ENCODE measurements at regions not wholly inside any gene's neighbourhood (a gene's known extent, or its start where the extent isn't known, plus 50 kb on each side); places are given as distances from the start of the nearest gene placed in this dataset.

GRCh38 chr12:116392061-116392460 lies 114.6 kb upstream of the MED13L start:
- Histone ChIP-seq H3K9me3 (ENCODE audit: low read length) (no peaks in the 10 kb centered on the region), H3K4me1 (ENCODE audit: insufficient read depth, low read length) (no peaks in the 10 kb centered on the region), H3K27me3 (ENCODE audit: insufficient read depth, low read length) (no peaks in the 10 kb centered on the region), H2AFZ (ENCODE audit: low read depth, low read length) (no peak overlapping the region), H3K4me3 (ENCODE audit: low read length) (no peak overlapping the region), H3K36me3 (ENCODE audit: insufficient read depth, low read length) (no peaks in the 10 kb centered on the region)

GRCh38 chr12:116393255-116393654 lies 115.8 kb upstream of the MED13L start:
- no peak overlapping the region for H3K4me3 ChIP-seq (ENCODE audit: low read length)
- H3K36me3 ChIP-seq (ENCODE audit: insufficient read depth, low read length), result no peaks in the 10 kb centered on the region
- no peak overlapping the region for H2AFZ ChIP-seq (ENCODE audit: low read depth, low read length)
- H3K4me1 ChIP-seq (ENCODE audit: insufficient read depth, low read length), result no peaks in the 10 kb centered on the region
- no peaks in the 10 kb centered on the region for H3K9me3 ChIP-seq (ENCODE audit: low read length)
- no peaks in the 10 kb centered on the region for H3K27me3 ChIP-seq (ENCODE audit: insufficient read depth, low read length)

DNA sequence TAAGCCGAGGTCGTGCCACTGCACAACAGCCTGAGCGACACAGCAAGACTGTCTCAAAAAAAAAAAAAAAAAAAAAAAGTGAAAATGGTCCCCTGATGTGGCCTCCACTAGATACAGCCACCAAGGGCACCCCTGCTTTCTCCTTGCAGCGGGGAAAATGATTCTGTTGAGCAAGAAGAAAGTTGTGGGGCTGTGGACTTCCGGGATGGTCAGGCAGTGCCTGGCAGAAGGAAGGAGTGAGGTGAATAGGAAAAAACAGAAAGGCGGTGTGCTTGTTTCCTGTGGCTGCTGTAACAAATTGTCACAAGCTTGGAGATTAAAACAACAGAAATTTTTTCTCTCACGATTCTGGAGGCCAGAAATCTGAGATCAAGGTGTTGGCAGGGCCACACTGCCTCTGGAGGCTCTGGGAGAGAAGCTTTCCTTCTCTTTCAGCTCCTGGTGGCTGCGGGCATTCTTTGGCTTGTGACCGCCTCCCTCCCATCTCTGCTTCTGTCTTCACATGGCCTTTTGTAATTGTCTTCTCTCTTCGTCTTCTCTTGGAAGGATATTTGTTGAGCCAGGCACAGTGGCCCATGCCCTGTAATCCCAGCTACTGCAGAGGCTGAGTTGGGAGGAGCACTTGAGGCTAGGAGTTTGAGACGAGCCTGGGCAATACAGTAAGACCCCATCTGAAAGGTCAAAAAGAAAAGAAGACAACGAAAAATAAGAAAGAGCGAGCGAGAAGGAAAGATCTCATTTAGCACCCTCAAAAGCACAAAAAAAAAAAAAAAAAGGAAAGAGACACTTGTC lies 116.6 kb upstream of the MED13L start:
- no peaks in the 10 kb centered on the region for H3K36me3 ChIP-seq (ENCODE audit: insufficient read depth, low read length)
- no peak overlapping the region for H3K4me3 ChIP-seq (ENCODE audit: low read length)
- H3K9me3 ChIP-seq (ENCODE audit: low read length), result no peaks in the 10 kb centered on the region
- no peaks in the 10 kb centered on the region for H3K4me1 ChIP-seq (ENCODE audit: insufficient read depth, low read length)
- no peaks in the 10 kb centered on the region for H3K27me3 ChIP-seq (ENCODE audit: insufficient read depth, low read length)
- H2AFZ ChIP-seq (ENCODE audit: low read depth, low read length), result no peak overlapping the region

DNA sequence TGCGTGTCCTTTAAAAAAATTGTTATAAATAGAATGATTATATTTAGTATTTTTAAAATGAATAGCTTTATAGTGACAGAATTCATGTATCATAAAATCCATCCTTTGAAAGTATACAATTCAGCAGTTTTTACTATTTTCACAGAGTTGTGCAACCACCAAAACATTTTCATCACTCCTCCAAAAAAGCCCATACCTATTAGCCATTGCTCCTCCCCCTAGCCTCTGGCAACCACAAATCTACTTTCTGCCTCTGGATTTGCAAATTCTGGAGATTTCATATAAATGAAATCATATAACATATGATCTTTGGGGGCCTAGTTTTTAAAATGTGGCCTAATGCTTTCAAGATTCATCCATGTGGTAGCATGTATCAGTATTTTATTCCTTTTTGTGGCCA lies 117.9 kb upstream of the MED13L start:
- H3K9me3 ChIP-seq (ENCODE audit: low read length), result no peaks in the 10 kb centered on the region
- H3K4me1 ChIP-seq (ENCODE audit: insufficient read depth, low read length), result no peaks in the 10 kb centered on the region
- no peak overlapping the region for H3K4me3 ChIP-seq (ENCODE audit: low read length)

GRCh38 chr12:116397148-116397547 lies 119.7 kb upstream of the MED13L start:
- Histone ChIP-seq H3K4me3 (ENCODE audit: low read length) (no peak overlapping the region), H2AFZ (ENCODE audit: low read depth, low read length) (no peak overlapping the region), H3K36me3 (ENCODE audit: insufficient read depth, low read length) (no peaks in the 10 kb centered on the region), H3K4me1 (ENCODE audit: insufficient read depth, low read length) (no peaks in the 10 kb centered on the region), H3K9me3 (ENCODE audit: low read length) (no peaks in the 10 kb centered on the region), H3K27me3 (ENCODE audit: insufficient read depth, low read length) (no peaks in the 10 kb centered on the region)

More for the DNA sequence above, 117.9 kb upstream of the MED13L start:
- no peak overlapping the region for H2AFZ ChIP-seq (ENCODE audit: low read depth, low read length)
- H3K27me3 ChIP-seq (ENCODE audit: insufficient read depth, low read length), result no peaks in the 10 kb centered on the region
- H3K36me3 ChIP-seq (ENCODE audit: insufficient read depth, low read length), result no peaks in the 10 kb centered on the region

DNA sequence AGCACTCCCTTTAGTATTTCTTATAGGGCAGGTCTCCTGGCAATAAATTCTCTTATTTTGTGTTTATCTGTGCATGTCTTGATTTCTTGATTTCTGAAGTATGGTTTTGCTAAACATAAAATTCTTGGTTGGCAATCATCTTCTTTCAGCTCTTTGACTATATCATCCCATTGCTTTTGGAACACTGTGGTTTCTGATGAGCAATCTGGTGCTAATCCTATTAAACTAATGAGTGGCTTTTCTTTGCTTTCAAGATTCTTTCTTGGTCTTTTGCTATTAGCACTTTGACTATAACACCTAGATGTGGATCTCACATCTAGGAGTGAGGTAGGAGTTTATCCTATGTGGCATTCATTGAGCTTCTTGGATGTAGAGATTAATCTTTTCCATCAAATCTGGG lies 120.7 kb upstream of the MED13L start:
- H3K4me3 ChIP-seq (ENCODE audit: low read length), result no peak overlapping the region
- H3K27me3 ChIP-seq (ENCODE audit: insufficient read depth, low read length), result no peaks in the 10 kb centered on the region
- no peaks in the 10 kb centered on the region for H3K9me3 ChIP-seq (ENCODE audit: low read length)

DNA sequence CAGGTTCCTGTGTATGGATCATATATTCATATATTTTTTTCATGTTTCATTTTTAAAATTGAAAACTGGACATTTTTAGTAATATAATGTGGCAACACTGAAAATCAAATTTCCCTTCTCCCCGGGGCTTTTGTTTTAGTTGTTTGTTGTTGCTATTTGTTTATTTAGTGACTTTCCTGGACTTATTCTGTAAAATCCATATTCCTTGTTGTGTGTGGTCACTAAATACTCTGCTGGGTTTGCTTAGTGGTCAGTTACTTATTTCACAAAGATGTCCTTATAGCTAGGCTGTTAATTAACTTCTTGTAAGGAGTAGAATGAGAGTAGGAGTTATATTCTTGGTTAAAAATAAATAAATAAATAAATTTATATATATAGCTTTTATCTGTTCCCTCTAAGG lies 121.6 kb upstream of the MED13L start:
- H3K9me3 ChIP-seq (ENCODE audit: low read length), result no peaks in the 10 kb centered on the region
- H3K36me3 ChIP-seq (ENCODE audit: insufficient read depth, low read length), result no peaks in the 10 kb centered on the region

More for the DNA sequence above, 120.7 kb upstream of the MED13L start:
- no peaks in the 10 kb centered on the region for H3K4me1 ChIP-seq (ENCODE audit: insufficient read depth, low read length)
- H2AFZ ChIP-seq (ENCODE audit: low read depth, low read length), result no peak overlapping the region
- H3K36me3 ChIP-seq (ENCODE audit: insufficient read depth, low read length), result no peaks in the 10 kb centered on the region

GRCh38 chr12:116400636-116401372 lies 123.3 kb upstream of the MED13L start:
- Histone ChIP-seq H3K36me3 (ENCODE audit: insufficient read depth, low read length) (no peaks in the 10 kb centered on the region), H3K4me3 (ENCODE audit: low read length) (no peak overlapping the region), H2AFZ (ENCODE audit: low read depth, low read length) (no peak overlapping the region), H3K27me3 (ENCODE audit: insufficient read depth, low read length) (no peaks in the 10 kb centered on the region), H3K9me3 (ENCODE audit: low read length) (no peaks in the 10 kb centered on the region), H3K4me1 (ENCODE audit: insufficient read depth, low read length) (no peaks in the 10 kb centered on the region)

More for the DNA sequence above, 121.6 kb upstream of the MED13L start:
- Histone ChIP-seq H3K4me1 (ENCODE audit: insufficient read depth, low read length) (no peaks in the 10 kb centered on the region), H3K27me3 (ENCODE audit: insufficient read depth, low read length) (no peaks in the 10 kb centered on the region), H3K4me3 (ENCODE audit: low read length) (no peak overlapping the region), H2AFZ (ENCODE audit: low read depth, low read length) (no peak overlapping the region)

DNA sequence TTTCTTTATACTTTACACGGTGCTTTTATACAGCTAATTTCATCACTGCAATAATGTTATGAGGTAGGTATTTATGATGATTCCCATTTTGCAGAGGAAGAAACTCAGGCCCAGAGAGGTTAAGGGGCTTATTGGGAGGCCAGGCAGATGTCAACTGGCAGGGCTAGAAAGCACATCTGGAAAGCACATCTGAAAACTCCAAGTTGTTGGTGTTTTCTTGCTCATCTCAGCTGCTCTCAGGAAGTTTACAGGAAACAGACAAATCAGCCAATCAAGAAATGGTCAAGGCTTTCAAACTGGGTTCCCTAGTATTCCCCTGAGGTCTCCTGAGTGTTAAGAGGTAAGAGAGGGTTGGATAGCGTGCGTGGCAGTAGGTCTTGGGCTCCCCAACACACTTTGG lies 124.1 kb upstream of the MED13L start:
- no peaks in the 10 kb centered on the region for H3K4me1 ChIP-seq (ENCODE audit: insufficient read depth, low read length)
- no peaks in the 10 kb centered on the region for H3K36me3 ChIP-seq (ENCODE audit: insufficient read depth, low read length)
- no peaks in the 10 kb centered on the region for H3K9me3 ChIP-seq (ENCODE audit: low read length)
- no peak overlapping the region for H3K4me3 ChIP-seq (ENCODE audit: low read length)
- no peaks in the 10 kb centered on the region for H3K27me3 ChIP-seq (ENCODE audit: insufficient read depth, low read length)
- H2AFZ ChIP-seq (ENCODE audit: low read depth, low read length), result no peak overlapping the region

- H3K36me3 ChIP-seq (ENCODE audit: insufficient read depth, low read length), result no peaks in the 10 kb centered on the region
- H3K9me3 ChIP-seq (ENCODE audit: low read length), result no peaks in the 10 kb centered on the region
Observed at GRCh38 chr12:116402163-116402939, 124.9 kb upstream of the MED13L start.

DNA sequence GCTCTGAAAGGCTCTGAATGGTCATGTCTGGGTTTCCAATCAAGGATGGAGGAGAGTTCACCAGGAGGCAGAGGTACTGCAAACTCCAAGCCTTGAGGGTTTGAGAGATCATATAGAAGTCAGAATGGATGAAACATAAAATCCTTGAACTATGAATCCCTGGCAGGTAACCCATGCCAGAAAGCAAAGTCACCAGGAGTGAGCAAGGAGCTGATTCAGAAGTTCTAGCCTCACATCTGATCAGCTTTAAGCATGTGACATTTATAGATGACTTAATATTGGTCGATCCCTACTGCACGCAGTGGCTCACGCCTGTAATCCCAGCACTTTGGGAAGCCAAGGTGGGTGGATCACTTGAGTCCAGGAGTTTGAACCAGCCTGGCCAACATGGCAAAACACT lies 126.1 kb upstream of the MED13L start:
- no peak overlapping the region for H3K4me3 ChIP-seq (ENCODE audit: low read length)
- no peaks in the 10 kb centered on the region for H3K4me1 ChIP-seq (ENCODE audit: insufficient read depth, low read length)
- H2AFZ ChIP-seq (ENCODE audit: low read depth, low read length), result no peak overlapping the region
- H3K9me3 ChIP-seq (ENCODE audit: low read length), result no peaks in the 10 kb centered on the region
- H3K27me3 ChIP-seq (ENCODE audit: insufficient read depth, low read length), result no peaks in the 10 kb centered on the region
- no peaks in the 10 kb centered on the region for H3K36me3 ChIP-seq (ENCODE audit: insufficient read depth, low read length)

More at GRCh38 chr12:116402163-116402939, 124.9 kb upstream of the MED13L start:
- Histone ChIP-seq H3K4me1 (ENCODE audit: insufficient read depth, low read length) (no peaks in the 10 kb centered on the region), H3K4me3 (ENCODE audit: low read length) (no peak overlapping the region), H2AFZ (ENCODE audit: low read depth, low read length) (no peak overlapping the region), H3K27me3 (ENCODE audit: insufficient read depth, low read length) (no peaks in the 10 kb centered on the region)

- Histone ChIP-seq H3K27me3 (ENCODE audit: insufficient read depth, low read length) (no peaks in the 10 kb centered on the region), H3K9me3 (ENCODE audit: low read length) (no peaks in the 10 kb centered on the region), H3K4me3 (ENCODE audit: low read length) (no peak overlapping the region), H3K36me3 (ENCODE audit: insufficient read depth, low read length) (no peaks in the 10 kb centered on the region), H3K4me1 (ENCODE audit: insufficient read depth, low read length) (no peaks in the 10 kb centered on the region), H2AFZ (ENCODE audit: low read depth, low read length) (no peak overlapping the region)
Observed at GRCh38 chr12:116404247-116404646, 126.8 kb upstream of the MED13L start.
